Stimulated activated CD4-positive, alpha-beta T cell treated with anti-CD3 and anti-CD28 coated beads, Interleukin-12 subunit alpha, Interleukin-12 subunit beta, amount 100 ng/mL, for 24 hours (primary cell): ENCODE measurements at regions not wholly inside any gene's neighbourhood (a gene's known extent, or its start where the extent isn't known, plus 50 kb on each side); places are given as distances from the start of the nearest gene placed in this dataset.

Experiments
- DNase-seq, 2 experiments: peaks; one replicate each; pipeline ENCODE4 v3.0.0-alpha.2; 2020; ENCODE audit warnings: low read depth in 2 of 2

GRCh38 chr4:111789901-111790640 is 355.2 kb upstream of the FAM241A start:
- no peak for DNase-seq

- no peak for DNase-seq
Observed at GRCh38 chr4:111792632-111793031, 352.6 kb upstream of the FAM241A start.

- DNase-seq: no peak
Observed at GRCh38 chr4:111793433-111794091, 351.7 kb upstream of the FAM241A start.

- DNase-seq: no peak
Observed at GRCh38 chr4:111797455-111798163, 347.6 kb upstream of the FAM241A start.

GRCh38 chr4:111798840-111799239 is 346.4 kb upstream of the FAM241A start:
- DNase-seq: no peak

- DNase-seq: no peak
Observed at GRCh38 chr4:111800551-111800950, 344.7 kb upstream of the FAM241A start.

GRCh38 chr4:111802191-111802590 is 343.1 kb upstream of the FAM241A start:
- DNase-seq: no peak

GRCh38 chr4:111806331-111806730 is 338.9 kb upstream of the FAM241A start:
- no peak for DNase-seq

GRCh38 chr4:111807576-111807975 is 337.7 kb upstream of the FAM241A start:
- no peak for DNase-seq

GRCh38 chr4:111808174-111808573 is 337.1 kb upstream of the FAM241A start:
- DNase-seq: no peak

GRCh38 chr4:111811661-111812060 is 333.6 kb upstream of the FAM241A start:
- no peak for DNase-seq

GRCh38 chr4:111812114-111812513 is 333.1 kb upstream of the FAM241A start:
- no peak for DNase-seq

- DNase-seq: no peak
Observed at GRCh38 chr4:111812760-111813159, 332.5 kb upstream of the FAM241A start.

- DNase-seq: no peak
Observed at GRCh38 chr4:111813555-111814140, 331.6 kb upstream of the FAM241A start.

GRCh38 chr4:111814961-111815360 is 330.3 kb upstream of the FAM241A start:
- no peak for DNase-seq

GRCh38 chr4:111821342-111821741 is 323.9 kb upstream of the FAM241A start:
- no peak for DNase-seq

- DNase-seq: no peak
Observed at GRCh38 chr4:111836601-111837000, 308.7 kb upstream of the FAM241A start.

GRCh38 chr4:111837761-111838160 is 307.5 kb upstream of the FAM241A start:
- DNase-seq: no peak

- no peak for DNase-seq
Observed at GRCh38 chr4:111838406-111838930, 306.8 kb upstream of the FAM241A start.

- DNase-seq: no peak
Observed at GRCh38 chr4:111839141-111839540, 306.1 kb upstream of the FAM241A start.

- DNase-seq: no peak
Observed at GRCh38 chr4:111842336-111842735, 302.9 kb upstream of the FAM241A start.
